ENCODE measurements at regions not wholly inside any gene's neighbourhood (a gene's known extent, or its start where the extent isn't known, plus 50 kb on each side); places are given as distances from the start of the nearest gene placed in this dataset.

GRCh38 chr2:111653103-111653624 is 230.8 kb downstream of the ANAPC1 start:
- Histone ChIP-seq H3K27me3 (no peaks in the 10 kb centered on the region), H3K27ac (no peak overlapping the region), H3K36me3 (no peaks in the 10 kb centered on the region), H3K4me3 (no peak overlapping the region), H3K9me3 (no peaks in the 10 kb centered on the region), H3K4me1 (no peaks in the 10 kb centered on the region)
- no peak for ATAC-seq
- no peak for FAIRE-seq
- TF ChIP-seq, protein P1, sequence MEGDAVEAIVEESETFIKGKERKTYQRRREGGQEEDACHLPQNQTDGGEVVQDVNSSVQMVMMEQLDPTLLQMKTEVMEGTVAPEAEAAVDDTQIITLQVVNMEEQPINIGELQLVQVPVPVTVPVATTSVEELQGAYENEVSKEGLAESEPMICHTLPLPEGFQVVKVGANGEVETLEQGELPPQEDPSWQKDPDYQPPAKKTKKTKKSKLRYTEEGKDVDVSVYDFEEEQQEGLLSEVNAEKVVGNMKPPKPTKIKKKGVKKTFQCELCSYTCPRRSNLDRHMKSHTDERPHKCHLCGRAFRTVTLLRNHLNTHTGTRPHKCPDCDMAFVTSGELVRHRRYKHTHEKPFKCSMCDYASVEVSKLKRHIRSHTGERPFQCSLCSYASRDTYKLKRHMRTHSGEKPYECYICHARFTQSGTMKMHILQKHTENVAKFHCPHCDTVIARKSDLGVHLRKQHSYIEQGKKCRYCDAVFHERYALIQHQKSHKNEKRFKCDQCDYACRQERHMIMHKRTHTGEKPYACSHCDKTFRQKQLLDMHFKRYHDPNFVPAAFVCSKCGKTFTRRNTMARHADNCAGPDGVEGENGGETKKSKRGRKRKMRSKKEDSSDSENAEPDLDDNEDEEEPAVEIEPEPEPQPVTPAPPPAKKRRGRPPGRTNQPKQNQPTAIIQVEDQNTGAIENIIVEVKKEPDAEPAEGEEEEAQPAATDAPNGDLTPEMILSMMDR (IDR thresholded peaks at IDR 0.05) = no peak
- intact Hi-C loops (cut with DNase I) = no loop called here
- no peak for DNase-seq
- 68 to 96% methylated on average over 1 of the region's 1 CpG for WGBS, 2 donors

- no peak overlapping the region for H3K27ac ChIP-seq
- no peak overlapping the region for H3K4me3 ChIP-seq
- DNase-seq = no peak
- no peak for ATAC-seq
- H3K9me3 ChIP-seq = no peaks in the 10 kb centered on the region
- no peaks in the 10 kb centered on the region for H3K36me3 ChIP-seq
- no peaks in the 10 kb centered on the region for H3K27me3 ChIP-seq
- WGBS, 2 donors = 67 to 76% methylated on average over 4 of the region's 4 CpGs
- TF ChIP-seq, protein P1 (IDR thresholded peaks at IDR 0.05) = no peak
- no peaks in the 10 kb centered on the region for H3K4me1 ChIP-seq
- no peak for FAIRE-seq
- intact Hi-C loops (cut with DNase I) = no loop called here
Measured at GRCh38 chr2:111653913-111654312, 230.1 kb downstream of the ANAPC1 start.

DNA sequence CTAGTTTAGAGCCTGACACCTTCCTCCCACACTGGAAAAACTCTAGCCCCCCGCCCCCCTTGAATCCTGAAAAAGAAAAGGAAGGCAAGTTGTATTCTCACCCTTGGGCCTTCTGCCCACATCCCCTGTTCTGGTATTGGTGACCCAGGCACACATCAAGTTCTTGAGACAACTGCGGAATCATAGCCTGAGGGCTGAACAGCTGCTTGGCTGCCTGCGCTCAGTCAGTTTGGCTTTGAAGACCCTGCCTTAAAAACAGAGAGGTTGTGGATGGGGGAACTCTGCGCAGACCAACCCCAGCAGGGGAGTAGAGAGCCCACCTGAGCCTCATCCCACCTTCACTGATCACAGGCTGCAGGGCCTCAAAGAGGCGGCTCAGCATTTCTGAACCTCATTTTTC is 229.2 kb downstream of the ANAPC1 start:
- FAIRE-seq = no peak
- 87 to 90% methylated on average over 5 of the region's 5 CpGs for WGBS, 2 donors

DNA sequence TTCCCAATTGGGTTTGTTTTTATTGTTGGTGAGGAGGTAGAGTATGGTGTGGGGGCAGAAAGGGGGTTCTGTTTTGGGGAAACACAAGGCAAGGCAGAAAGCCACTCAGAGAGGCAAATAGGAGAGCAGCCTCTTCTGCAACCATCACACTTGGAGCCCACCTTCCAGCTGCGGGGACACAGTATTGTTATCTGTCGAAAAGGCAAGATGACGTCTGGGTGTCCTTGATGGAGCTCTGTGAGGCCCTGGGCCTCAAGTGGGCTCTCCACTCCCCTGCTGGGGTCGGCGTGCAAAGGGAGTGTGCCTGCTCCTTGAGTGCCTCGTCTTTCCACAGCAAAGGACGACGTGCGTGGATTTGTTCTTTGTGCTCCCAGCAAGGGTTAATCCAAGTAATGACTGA is 227.6 kb downstream of the ANAPC1 start:
- ATAC-seq (no peak), FAIRE-seq (no peak), DNase-seq (no peak)
- no peaks in the 10 kb centered on the region for H3K9me3 ChIP-seq
- H3K4me3 ChIP-seq = no peak overlapping the region
- TF ChIP-seq, protein P1 (IDR thresholded peaks at IDR 0.05) = no peak
- intact Hi-C loops (cut with DNase I) = no loop called here
- no peaks in the 10 kb centered on the region for H3K36me3 ChIP-seq
- H3K27me3 ChIP-seq = no peaks in the 10 kb centered on the region
- peaks cover 0 to 3% (median 0%) of the 10 kb centered on the region in 3 donors for H3K4me1 ChIP-seq
- 81 to 83% methylated on average over 9 of the region's 9 CpGs for WGBS, 2 donors
- no peak overlapping the region for H3K27ac ChIP-seq

More for the DNA sequence above, 229.2 kb downstream of the ANAPC1 start:
- DNase-seq (no peak), ATAC-seq (no peak)
- Histone ChIP-seq H3K27me3 (no peaks in the 10 kb centered on the region), H3K36me3 (no peaks in the 10 kb centered on the region), H3K4me3 (no peak overlapping the region), H3K4me1 (no peaks in the 10 kb centered on the region), H3K27ac (no peak overlapping the region), H3K9me3 (no peaks in the 10 kb centered on the region)
- TF ChIP-seq, protein P1 (IDR thresholded peaks at IDR 0.05) = no peak
- intact Hi-C loops (cut with DNase I) = no loop called here

DNA sequence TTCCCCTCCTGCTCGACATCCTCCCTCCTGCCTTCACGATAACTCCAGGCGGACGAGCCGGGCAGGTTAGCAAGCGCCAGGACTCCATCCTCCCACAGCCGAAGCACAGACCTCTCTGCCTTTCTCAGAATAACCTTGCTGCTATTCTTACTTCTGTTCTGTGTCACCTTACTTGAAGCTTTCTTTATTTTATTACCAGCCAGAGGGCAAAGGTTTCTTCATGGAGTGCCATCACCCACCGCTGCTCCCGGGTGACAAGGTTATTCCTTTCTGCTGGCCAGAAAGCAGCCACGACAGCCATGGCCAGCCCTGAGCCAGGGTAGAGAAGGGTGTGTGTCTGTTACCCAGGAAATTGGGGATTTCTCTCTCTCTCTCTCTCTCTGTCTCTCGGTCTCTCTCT is 227.1 kb downstream of the ANAPC1 start:
- intact Hi-C loops (cut with DNase I) = no loop called here
- Histone ChIP-seq H3K36me3 (no peaks in the 10 kb centered on the region), H3K4me3 (no peak overlapping the region), H3K4me1 (peaks cover 0 to 3% (median 0%) of the 10 kb centered on the region in 3 donors), H3K27me3 (no peaks in the 10 kb centered on the region), H3K9me3 (no peaks in the 10 kb centered on the region), H3K27ac (no peak overlapping the region)
- no peak for ATAC-seq
- 73 to 78% methylated on average over 11 of the region's 11 CpGs for WGBS, 2 donors
- FAIRE-seq = no peak
- TF ChIP-seq, protein P1 (IDR thresholded peaks at IDR 0.05) = no peak
- DNase-seq = no peak
